HG02588 (cell line): ENCODE measurements at regions not wholly inside any gene's neighbourhood (a gene's known extent, or its start where the extent isn't known, plus 50 kb on each side); places are given as distances from the start of the nearest gene placed in this dataset.

Experiments
- ATAC-seq: cut with Tn5 transposase; IDR thresholded peaks from one replicate; pipeline ENCODE4 v1.9.1; 2021; ENCODE audit warnings: mild to moderate bottlenecking, moderate library complexity; ENCODE audit not compliant: unreplicated experiment

DNA sequence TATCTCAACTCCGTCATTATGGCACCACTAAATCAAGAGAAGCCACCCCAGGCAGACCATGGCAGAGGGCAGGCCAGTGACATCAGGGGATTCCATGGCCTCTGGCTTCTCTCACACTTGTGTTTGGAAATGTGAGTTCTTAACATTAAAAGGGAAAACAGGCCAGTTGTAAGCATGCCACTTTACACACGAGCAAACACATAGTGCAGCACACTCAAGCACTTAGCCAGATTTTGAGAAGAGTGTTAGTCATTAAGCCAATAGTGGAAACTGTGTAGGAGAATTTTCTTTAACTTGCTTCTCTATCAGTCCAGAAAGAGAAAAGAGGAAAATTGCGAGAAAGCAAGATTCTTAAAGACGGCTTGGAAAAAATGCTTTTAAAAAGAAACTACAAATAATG, 401.5 kb downstream of the TDRD3 start:
- ATAC-seq: no peak

DNA sequence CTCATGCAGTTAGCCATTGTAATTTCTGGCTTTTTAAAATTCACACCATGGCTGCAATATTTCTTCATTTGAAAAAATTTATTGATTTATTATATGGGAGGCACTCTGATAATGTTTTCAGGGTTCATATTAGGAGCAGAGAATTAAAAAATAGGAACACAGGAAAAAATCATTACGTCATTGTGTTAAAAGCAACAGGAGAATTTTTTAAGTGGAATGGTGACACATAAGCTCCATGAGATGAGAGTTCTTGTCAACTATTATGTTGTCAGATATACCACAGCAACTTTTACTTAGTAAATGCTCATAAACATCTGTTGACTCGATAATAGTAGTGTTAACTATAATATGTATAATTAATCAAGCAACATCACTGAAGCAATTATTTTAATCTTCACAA, 400.1 kb downstream of the TDRD3 start:
- ATAC-seq: no peak

DNA sequence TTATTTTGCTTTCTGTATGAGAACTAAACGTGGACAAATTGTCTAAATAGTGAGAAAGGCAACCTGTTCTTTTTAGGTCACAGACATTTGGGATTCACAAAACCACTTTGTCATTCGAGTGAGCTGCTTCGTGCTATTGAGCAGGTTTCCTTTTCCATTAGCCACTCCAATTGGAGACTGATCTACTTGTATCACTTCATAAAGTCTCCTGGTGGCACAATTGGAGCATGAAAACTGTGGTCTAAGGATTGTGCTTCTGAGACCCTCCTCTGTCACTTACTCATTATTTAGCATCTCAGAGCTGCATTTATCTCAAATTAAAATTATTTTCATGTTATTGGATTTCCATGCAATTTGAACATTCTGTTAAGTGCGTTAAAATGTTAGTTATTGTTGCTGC, 397.7 kb downstream of the TDRD3 start:
- no peak for ATAC-seq

DNA sequence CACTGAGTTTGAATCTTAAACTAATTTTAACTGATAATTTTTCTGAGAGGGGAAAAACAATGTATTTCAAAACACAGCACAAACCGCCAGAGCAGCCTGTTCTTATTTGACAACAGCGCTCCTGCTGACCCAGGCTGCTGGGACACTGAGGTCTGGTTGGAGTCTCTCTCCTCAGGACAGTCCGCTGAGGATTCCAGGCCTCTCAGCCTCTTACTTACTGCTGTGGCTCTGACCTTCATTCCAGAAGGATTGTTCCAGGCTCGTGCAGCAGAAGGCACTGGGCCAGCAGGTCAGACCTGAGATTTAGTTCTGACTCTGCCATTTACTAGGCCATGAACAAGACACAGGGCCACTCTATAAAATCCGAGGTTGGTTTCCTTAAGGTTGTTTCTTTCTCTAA, 393.6 kb downstream of the TDRD3 start:
- no peak for ATAC-seq

DNA sequence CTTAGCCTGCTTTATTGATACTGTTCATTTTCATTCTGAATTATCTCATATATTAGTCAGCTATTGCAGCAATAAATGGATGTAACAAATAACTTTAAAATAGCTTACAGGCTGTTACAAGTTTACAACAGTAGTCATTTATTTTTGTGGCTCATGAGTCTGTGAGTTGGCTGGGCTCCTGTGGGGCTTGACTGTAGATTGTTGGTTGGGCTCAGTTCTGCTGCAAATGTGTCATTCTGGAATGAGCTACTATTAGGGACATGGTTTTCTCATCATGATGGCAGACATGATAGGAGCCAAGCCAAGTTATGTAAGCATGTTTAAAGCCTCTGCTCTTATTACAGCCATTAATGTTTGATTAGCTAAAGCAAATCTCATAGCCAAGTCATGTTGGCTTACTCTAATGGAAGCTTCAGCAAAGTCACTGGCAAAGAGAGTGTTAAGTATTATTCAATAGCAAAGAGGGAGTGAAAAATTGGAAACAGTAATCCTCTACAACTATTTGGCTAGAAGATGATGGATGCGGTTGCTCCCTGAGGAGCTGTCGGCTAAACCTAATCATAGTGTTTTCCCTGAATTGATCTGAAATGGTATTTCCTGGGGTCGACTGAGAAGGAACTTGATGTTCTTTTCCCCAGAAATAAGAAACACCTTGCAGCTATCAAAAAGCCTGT, 391.3 kb downstream of the TDRD3 start:
- no peak for ATAC-seq

DNA sequence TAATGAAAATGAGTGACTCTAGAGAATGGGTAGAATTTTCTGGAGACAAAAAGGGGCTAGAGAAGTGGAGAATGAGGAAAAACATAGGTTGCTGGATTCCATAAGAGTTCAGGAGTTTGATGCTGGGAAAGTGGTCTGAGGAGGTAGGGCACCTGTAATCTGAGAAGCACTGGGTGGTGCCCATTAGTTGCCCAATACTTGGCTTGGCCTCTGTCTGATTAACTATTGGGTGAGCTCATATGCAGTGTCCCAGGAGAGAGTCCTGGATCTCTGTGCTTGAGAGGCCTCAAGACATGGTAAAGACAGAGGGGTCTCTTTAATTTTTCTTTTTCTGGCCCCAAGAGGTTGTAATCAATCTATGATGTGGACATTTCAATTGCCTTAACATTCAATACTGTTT, 390.1 kb downstream of the TDRD3 start:
- no peak for ATAC-seq

DNA sequence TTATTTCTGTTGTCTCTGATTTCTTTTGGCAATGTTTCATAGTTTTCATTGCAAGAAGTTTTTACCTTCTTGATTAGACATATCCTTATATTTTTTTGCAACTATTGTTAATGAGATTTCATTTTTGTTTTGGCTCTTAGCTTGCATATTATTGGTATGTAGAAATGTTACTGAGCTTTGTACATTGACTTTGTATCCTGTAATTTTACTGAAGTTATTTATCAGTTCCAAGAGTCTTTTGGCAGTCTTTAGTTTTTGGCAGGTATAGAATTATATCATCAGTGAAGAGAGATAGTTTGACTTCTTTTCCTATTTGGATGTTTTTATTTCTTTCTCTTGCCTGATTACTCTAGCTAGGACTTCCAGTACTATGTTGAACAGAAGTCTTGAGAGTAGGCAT, 375.7 kb downstream of the TDRD3 start:
- ATAC-seq: no peak

DNA sequence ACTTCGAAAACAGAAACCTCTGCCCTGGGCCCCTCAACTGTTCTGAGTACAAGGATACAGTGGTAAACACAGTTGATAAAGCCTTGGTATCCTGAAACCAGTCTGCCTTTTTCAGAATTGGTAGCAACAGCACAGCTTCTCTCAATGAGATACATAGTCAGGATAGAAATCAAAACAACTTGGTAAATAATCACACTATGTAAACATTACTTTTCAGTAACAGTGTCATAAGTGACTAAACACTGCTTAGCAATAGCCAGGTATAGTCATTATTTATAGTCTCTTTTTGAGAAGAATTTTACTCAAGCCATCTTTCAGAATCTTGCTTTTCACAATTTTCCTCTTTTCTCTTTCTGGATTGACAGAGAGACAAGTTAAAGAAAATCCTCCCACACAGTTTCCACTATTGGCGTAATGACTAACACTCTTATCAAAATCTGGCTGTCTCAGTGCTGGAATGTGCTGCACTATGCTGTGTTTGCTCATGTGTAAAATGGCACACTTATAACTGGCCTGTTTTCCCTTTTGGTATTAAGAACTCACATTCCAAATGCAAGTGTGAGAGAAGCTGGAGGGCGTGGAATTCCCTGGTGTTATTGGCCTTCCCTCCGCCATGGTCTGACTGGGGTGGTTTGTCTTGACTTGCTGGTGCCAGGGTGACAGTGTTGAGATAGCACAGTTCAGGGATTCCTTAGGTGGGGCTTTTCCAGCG, 368.8 kb downstream of the TDRD3 start:
- ATAC-seq: no peak

DNA sequence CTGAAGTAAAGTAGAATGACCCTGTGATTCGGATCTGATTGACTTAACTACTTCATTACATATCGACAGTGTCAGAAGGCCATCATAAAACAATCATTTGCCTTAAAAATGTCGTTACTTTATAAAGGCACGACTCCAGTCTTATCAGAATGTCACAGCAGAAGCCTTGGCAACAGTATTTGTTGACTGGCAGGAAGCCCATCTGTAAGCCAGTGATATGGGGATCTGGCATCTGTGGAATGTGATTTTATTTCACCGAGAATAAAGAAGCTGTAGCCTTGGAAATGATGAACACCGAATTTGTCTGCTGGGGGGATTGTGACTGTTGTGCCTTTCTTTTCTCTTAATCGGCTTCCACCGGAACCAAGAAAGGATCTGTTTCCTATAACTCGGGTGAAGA, 362.5 kb downstream of the TDRD3 start:
- ATAC-seq: no peak

DNA sequence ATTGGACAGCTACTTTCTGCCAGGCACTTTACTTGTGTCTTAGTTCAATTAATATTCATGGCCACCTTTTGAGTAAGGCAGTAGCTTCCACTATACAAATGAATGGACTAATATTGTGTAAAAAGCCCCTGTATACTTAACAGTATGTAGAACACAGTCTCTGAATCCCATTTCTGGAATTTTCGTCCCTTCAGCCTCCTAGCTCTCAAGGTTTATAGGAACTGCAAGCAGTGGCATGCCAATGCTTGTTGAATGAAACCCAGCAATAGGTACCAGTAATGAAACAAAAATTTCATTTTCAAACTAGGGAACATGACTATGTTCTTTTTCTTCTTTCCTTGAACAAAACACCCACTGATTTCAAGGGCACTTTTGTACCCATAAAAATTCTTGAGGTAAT, 361.6 kb downstream of the TDRD3 start:
- ATAC-seq: no peak

DNA sequence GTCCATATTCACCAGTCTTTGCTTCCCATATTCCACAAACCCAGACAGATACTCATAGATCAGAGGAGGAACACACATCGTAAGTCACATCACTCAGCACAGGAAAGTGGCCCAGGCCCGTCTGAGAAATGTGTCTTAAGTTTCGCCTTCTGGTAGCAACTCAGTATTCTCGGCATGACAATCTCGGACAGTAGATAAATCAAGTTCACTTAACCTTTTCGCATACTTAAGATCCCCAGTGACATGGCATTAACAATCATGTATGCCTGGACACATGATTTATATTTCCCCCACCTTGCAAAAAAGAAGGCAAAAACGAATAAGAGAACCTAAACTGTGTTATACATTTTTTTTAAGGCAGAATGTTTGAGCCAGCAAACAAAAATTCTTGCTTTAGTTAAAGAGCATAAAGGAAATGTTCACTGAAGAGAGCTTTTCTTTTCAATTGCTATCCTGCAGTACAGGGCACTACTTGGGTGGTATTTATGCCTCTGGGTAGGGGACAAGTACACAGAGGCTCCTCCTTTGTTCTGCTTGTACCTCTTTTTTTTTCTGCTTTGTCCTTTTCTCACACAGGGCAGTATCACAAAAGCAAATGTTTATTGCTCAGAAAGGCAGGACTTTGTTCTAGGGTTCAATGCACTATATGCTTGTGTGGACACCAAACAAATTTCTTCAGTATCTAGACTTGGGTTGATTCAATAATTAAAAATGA, 360.6 kb downstream of the TDRD3 start:
- no peak for ATAC-seq

DNA sequence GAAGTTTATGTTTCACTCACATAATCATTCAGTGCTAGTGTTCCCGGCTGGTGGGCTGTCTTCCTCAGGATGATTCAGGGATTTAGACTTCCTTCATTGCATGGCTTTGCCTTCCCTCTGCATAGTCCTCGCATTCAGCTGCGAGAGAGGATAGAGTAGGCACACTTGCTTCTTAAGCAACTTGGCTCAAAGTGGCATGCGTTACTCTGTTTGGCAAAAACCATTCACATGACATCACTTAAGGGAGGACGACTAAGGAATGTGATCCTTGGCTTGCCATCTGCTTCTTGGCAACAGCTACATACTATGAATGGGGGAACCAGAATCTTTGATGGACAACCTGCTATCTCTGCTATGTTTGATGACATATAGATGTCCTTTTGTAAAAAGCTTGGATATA, 359.3 kb downstream of the TDRD3 start:
- ATAC-seq: no peak

DNA sequence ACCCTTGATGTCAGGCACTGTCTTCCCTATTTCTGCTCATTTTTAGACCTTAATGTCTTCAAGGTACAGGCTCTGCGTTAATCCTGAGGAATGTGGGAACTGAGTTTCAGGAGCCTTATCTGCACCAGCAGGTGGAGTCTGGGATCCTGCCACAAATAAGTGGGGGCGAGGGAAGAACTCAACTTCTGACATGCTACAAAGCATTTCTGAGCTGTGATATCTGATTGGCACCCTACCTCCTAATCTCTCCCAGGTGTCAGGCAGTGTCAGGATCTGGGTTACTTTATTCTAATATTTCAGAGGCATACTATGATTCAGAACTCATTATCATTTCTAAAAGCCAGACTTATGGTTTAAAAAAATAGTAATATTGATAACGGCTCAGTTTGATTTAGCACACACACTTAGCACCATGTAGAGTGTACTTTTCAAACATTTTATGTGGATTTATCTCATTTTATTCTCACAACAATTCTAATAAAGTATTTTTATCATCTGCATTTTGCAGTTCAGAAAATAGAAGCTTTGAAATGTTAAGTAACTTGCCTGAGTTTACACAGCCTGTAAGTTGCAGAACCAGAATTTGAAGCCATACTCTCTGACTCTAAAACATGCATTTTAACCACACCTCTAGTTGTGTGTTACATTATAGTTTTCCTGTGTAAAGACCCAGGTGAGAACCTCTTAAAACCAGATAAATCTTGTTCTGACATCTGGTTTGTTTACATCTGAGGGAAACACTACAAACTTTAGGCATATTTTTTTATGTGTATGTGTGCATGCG, 358.6 kb downstream of the TDRD3 start:
- no peak for ATAC-seq

DNA sequence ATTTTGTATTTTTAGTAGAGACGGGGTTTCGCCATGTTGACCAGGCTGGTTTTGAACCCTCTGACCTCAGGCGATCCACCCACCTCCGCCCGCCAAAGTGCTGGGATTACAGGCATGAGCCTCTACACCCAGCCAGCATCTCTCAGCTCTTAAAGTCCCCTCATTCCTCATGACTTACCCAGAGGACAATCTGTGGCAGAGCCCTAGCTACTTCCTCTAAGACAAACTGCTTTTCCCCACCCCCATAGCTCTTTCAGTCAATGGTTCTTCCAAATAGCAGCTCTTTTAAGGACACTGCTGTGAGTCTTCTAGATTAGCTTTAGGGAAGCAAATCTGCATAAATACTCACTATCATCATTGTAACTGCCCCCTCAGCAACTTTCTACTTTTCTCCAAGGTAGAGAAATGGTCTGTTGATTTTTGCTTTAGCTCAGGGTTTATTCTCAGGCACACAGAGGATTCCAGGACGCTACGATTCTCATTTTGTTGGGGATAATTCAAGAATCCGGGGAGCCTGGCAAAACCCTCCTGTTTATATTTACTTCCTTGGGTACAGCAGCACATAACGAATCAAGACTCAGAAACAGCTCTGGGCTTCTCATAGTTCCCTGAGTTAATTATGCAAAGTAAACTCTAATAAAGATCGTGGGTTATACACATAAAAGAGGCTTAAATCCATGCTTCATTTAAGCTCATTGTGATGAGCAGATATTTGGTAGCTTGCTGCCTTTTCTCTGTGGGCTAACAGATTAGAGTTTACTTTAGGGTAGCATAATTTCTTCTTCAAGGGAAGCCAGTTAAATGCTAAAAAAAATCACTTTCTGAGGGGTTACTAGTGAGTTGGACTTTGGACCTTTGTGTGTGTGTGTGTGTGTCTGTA, 357.4 kb downstream of the TDRD3 start:
- no peak for ATAC-seq

DNA sequence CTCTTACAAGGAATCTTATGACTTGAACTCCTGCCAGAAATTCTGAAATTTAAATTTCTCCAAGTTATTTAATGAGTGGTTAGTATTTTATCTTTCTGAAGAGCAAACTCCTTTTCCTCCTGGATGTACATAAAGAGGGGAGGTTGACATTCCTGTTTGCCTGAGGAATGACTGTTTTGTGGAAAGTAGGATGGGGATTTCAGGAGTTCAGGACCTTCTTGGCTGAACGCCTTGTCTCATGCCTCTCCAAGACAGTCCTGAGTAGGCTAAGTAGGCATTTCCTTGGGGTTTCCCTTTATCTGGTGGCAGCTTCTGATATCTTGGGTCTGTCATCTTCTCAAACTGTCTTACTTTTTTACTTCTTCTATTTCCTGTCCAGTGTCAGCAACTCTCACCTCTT, 356.6 kb downstream of the TDRD3 start:
- ATAC-seq: no peak

DNA sequence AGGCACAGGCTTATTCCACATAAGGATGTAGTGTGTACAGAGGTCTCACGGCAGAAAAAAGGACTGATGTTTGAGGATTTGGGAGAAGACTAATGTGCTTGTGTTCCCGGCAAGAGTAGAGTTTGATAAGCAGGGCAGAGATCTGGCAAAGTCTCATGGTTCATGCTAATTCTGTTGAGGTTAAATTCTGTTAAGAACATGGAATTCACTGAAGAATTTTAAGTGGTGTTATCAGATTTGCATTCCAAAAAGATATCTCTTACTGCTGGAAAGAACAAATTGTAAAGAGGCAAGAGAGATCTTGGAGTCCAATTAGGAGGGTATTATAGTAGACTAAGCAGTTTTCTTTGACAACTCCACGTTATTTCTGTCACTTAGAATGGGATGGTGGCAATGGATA, 348.3 kb downstream of the TDRD3 start:
- ATAC-seq: no peak

DNA sequence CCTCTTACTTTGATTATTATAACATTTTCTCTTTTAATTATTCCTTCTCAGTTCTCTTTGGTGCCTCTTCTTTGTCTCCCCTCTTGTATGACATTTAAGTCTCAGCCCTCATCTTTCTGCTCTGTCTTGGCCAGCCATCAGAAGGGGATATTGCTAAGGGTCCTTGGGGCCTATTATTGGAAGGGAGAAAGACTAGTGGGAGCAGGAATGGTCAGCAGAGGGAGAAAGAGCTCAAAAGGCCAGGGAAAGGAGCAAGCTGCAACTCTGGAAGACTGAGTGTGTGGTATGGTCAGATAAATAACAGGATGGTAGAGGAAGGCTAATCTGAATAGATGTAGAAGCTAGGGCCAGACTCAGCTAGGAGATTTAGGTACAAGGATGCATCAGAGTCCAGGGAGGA, 336.9 kb downstream of the TDRD3 start:
- no peak for ATAC-seq

DNA sequence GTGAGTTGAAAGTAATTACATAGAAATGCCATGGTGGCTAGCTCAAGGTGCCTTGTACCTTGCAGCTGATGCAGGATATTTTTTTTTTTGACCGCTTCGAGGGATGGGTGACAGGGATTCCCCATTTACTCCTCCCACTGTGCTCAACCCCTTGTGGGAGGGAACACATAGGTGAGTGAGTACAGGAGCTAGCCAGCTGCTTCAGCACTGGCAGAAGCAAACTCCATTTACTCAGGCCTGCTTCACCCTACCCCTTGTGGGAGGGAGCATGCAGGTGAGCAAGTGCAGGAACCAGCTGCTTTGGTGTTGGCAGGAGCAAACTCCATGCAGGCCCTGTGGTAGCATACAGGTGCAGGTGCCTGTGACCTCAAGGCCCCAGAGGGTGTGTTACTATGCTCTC, 330.1 kb downstream of the TDRD3 start:
- ATAC-seq: no peak

DNA sequence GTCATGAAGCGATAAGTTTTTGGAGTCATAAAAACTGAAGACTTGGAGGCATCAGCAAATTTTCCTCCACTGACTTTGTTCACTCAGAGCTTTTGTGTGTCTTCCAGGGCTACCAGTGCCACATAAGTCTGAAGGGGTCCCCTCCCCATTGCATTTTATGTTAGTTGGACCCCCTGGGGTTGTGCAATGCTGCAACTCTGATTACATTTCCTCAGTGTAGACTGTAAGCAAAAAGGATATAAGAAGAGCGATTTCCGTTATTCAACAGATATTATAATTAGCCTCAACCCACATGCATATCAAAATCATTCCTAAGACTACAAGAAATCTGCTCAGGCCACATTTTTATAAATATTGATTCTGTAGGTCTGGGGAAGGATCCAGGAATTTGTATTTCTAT, 324.0 kb downstream of the TDRD3 start:
- no peak for ATAC-seq

DNA sequence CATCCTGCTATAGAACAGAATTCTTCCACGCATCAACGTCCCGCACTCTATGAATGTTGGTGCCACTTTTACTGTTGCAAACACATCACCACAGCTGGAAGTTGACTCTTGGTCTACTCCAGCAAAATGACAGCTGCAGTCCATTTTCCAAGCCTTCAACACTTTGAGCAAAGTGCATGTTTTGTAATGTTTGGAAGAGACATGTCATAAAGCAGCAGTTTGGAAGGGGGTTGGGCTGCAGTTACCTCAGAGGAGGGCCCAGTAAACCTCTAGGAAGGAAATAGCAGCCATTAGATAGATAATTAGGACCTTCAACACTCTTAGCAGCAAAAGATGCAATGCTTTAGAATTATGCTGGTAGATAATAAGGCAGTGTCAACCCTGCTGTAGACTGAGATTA, 323.6 kb downstream of the TDRD3 start:
- ATAC-seq: no peak

DNA sequence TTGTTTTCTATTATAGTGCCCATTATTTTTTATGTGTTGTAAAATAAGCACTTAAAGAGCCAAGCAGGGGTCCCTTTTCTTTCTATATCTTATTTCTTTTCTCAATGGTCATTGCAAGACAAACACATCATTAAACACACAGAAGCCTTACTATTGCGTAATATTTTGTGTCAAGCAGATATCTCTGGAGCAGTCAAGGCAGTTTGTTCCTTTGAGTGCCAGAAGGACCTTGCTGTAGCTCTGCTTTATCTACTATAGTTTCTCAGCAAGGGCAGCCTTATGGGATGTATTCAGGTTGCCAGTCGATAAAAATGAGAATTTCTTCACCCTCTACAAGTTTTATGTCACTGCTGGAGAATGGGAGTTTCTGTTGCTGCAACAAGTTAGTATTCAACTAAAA, 319.3 kb downstream of the TDRD3 start:
- ATAC-seq: no peak
